ENCODE measurements at regions not wholly inside any gene's neighbourhood (a gene's known extent, or its start where the extent isn't known, plus 50 kb on each side); places are given as distances from the start of the nearest gene placed in this dataset.

DNA sequence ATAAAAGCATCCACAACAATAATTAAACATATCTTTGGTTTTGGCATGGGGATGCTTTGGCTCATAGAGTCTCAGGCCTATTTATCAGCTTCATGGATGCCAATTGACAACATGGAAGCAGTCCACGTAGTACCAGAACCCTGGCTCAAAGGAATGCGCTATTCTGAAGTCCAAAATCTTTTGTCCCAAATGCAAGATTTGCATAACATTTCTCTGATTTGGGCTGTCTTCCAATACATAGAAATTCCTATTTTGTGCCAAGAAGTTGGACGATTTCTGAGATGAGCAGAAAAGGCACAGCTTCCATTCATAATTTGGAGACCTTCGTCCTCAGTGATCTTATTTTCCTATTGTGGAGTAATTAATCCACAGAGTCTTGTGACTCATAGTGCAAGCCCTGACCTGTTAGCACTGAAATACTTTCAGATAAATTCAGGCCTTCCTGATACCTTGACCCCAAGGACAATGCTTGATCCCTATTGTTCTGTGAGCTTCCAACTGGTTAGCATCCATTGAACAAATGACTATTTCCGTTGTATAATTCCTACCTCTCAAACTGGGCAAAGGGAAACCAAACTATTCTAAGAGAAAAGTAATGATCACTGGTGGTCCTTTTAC lies 78.4 kb upstream of the CDH11 start:
- Mint-ChIP-seq H3K4me3 (no peak overlapping the region), H3K36me3 (ENCODE audit: low read depth) (no peaks in the 10 kb centered on the region), H3K4me1 (no peaks in the 10 kb centered on the region), H3K9me3 (peaks cover 27% of the 10 kb centered on the region), H3K27ac (no peak overlapping the region), H3K27me3 (no peaks in the 10 kb centered on the region)
- no peak for DNase-seq
- ChIA-PET CTCF (no interaction called here), POLR2A (no interaction called here)

DNA sequence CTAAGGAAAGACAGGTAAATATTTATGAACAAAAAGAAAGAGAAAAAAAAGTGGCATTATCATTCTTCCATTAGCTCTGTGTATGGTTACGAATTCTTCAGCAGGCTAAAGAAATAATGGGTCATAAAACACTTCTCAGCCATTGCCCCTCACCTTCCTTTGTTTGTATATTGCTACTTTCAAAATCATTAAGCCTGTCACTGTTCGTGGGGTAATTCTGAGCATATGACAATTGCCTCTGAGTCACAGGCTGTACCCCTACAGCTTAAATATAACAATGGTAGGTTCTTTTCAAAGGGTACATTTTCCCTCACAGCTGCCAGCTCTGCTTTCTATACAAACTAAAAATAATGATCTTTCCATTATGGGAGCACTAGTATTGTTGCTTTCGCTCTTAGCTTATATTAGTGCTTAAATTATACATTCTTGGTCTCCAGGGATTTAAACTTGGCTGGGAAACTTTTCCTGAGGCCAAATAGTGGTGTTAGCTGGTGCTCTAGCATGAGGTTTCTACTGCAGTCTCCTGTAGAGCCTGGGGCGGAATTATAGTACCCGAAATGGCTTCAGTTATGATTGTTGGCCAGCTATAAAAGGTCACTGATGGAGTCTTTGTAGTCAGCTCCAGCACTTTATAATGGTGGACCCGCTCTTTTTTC lies 74.7 kb upstream of the CDH11 start:
- H3K27me3 Mint-ChIP-seq, result no peaks in the 10 kb centered on the region
- peaks cover 16% of the 10 kb centered on the region for H3K9me3 Mint-ChIP-seq
- no peak overlapping the region for H3K27ac Mint-ChIP-seq
- ChIA-PET CTCF (no interaction called here), POLR2A (no interaction called here)
- H3K4me1 Mint-ChIP-seq, result no peaks in the 10 kb centered on the region
- H3K4me3 Mint-ChIP-seq, result no peak overlapping the region
- no peaks in the 10 kb centered on the region for H3K36me3 Mint-ChIP-seq (ENCODE audit: low read depth)
- no peak for DNase-seq

DNA sequence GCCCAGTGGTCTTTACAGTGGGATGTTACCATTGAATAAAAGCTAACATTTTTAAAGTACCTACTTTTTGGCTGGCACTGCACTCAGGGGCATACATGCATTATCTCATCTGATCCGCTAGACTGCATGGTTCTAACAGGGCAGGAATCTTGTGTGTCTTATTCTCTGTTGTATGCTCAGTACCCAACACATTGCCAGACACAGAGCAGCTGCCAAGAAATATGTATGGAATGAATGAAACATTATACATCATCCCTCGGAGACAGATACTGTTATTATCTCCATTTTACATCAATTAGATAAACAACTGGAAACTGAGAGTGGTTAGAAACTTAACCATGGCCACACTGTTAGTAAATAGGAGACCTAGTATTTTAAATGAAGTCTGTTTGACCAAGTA lies 74.1 kb upstream of the CDH11 start:
- Mint-ChIP-seq H3K27me3 (no peaks in the 10 kb centered on the region), H3K9me3 (peaks cover 13% of the 10 kb centered on the region), H3K4me3 (no peak overlapping the region), H3K36me3 (ENCODE audit: low read depth) (no peaks in the 10 kb centered on the region), H3K27ac (no peak overlapping the region), H3K4me1 (no peaks in the 10 kb centered on the region)
- DNase-seq, result no peak
- ChIA-PET POLR2A (no interaction called here), CTCF (no interaction called here)

DNA sequence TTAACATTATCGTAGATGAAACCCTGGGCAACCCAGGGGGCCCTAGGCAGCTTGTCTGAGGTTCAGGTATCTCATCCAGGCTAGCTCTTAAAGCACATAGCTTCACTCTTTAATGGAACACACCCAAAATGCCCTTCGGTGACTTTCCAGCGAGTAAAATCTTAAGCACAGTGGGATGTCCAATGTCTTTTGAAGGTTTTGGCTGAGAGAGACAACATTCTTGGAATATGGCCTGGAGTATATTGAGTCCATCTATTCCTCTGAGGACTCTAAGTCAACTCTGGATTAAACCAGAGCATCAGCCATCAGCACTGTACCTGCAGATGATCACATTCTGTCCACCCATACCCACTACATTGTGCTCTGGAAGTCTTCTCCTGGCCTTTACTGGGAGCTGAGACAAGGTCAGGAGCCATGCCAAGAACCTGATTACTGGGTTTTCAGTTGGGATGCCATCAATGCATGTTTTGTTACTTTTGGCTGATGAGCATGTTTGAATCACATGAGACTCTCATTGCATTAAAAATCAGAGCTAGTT lies 63.4 kb upstream of the CDH11 start:
- Mint-ChIP-seq H3K27me3 (no peaks in the 10 kb centered on the region), H3K4me3 (no peak overlapping the region), H3K27ac (no peak overlapping the region), H3K36me3 (ENCODE audit: low read depth) (no peaks in the 10 kb centered on the region), H3K9me3 (peaks cover 3% of the 10 kb centered on the region), H3K4me1 (no peaks in the 10 kb centered on the region)
- no peak for DNase-seq
- ChIA-PET POLR2A (no interaction called here), CTCF (no interaction called here)

DNA sequence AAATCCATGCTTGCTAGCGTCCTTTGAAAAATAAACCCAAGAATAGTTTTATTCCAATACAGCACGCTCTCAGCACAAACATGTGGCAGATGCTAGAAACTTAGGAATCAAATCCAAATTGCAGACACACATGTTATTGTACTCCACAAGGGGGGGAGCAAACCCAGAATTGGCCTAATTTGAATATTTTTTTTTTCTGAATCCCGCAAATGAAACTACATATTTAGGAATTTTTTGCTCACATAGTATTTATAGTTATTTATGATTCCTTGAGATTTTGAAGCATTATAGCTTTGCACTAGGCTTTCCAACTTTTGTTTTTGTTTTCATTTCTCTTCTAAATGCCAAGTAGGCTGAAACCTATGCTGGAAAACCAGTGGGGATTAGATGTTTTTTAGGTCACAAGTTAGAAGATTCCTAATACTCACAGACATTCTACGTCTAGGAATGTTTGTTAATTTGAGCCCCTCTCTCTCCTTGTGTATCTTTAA lies 59.3 kb upstream of the CDH11 start:
- no peak for DNase-seq
- CTCF ChIA-PET, result no interaction called here
- no peaks in the 10 kb centered on the region for H3K27me3 Mint-ChIP-seq
- POLR2A ChIA-PET, result no interaction called here
- H3K27ac Mint-ChIP-seq, result no peak overlapping the region
- H3K9me3 Mint-ChIP-seq, result no peaks in the 10 kb centered on the region
- H3K36me3 Mint-ChIP-seq (ENCODE audit: low read depth), result no peaks in the 10 kb centered on the region
- H3K4me1 Mint-ChIP-seq, result no peaks in the 10 kb centered on the region
- no peak overlapping the region for H3K4me3 Mint-ChIP-seq

DNA sequence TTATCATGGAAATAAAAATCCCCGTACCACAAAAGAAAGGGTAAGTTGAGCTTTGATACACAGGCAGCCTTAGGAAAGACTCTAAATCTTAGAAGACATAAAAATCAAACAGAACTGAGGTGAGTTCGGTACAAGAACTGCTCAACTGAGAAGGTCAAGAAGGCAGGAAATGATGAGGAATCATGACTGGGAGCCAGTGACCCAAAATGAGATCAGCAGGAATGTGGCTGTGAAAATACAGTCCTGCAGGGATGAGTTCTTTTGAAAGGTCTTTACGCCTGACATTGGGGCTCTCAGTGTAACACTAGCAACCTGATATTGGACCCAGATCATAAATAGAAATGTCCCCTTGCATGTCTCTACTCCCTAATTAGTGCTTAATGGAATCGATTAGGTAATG lies 56.3 kb upstream of the CDH11 start:
- Mint-ChIP-seq H3K27me3 (no peaks in the 10 kb centered on the region), H3K36me3 (ENCODE audit: low read depth) (no peaks in the 10 kb centered on the region), H3K27ac (no peak overlapping the region), H3K9me3 (peaks cover 3% of the 10 kb centered on the region), H3K4me1 (no peaks in the 10 kb centered on the region), H3K4me3 (no peak overlapping the region)
- POLR2A ChIA-PET, result no interaction called here
- CTCF ChIA-PET, result no interaction called here
- no peak for DNase-seq

DNA sequence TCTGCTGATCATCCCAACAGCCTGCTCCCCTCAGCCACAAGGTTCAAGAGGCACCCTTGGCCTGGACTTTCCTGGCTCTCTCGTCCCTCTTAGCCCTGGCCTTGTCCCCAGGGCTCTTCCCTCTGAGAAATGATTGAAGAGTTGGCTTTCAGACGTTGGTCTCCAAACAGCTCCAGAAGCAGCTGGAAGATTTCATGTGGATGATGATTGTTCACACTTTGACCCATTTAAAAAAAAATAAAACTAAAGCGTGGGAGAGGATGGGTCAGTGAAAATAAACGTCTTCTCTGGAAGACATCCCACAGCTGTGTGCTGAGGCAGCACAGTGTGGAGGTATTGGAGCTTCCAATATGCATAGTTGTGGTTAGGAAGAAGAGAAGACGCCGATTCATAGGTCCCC lies 54.7 kb upstream of the CDH11 start:
- ChIA-PET CTCF (no interaction called here), POLR2A (no interaction called here)
- Mint-ChIP-seq H3K27ac (no peak overlapping the region), H3K27me3 (no peaks in the 10 kb centered on the region), H3K9me3 (peaks cover 3% of the 10 kb centered on the region), H3K36me3 (ENCODE audit: low read depth) (no peaks in the 10 kb centered on the region), H3K4me3 (no peak overlapping the region), H3K4me1 (no peaks in the 10 kb centered on the region)
- no peak for DNase-seq

DNA sequence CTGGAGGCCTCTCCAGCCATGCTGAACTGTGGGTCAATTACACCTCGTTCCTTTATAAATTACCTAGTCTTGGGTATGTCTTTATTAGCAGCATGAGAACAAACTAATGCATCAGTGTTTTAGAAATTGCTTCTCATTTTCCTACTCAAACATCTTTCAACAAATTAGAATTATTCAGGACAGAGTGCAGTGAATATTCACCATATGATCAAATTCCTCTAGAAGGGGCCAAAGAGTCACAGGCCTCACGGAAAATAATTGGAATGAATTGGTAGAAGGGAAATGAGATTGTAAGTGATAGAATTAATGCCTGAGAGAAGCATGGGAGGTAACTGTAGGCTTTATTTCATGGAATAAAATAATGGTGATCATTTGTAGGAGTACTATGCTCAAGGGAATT lies 50.5 kb upstream of the CDH11 start:
- Mint-ChIP-seq H3K4me1 (no peaks in the 10 kb centered on the region), H3K4me3 (no peak overlapping the region), H3K27me3 (no peaks in the 10 kb centered on the region), H3K27ac (no peak overlapping the region), H3K9me3 (peaks cover 3% of the 10 kb centered on the region), H3K36me3 (ENCODE audit: low read depth) (no peaks in the 10 kb centered on the region)
- DNase-seq, result no peak
- POLR2A ChIA-PET, result no interaction called here
- CTCF ChIA-PET, result no interaction called here

Measured in activated CD4-positive, alpha-beta memory T cell treated with anti-CD3 and anti-CD28 coated beads, Interleukin-2, amount 10 ng/mL, durations not matched to agents 7 days and 5 days (primary cell).